K562 (cell line): ENCODE measurements at regions not wholly inside any gene's neighbourhood (a gene's known extent, or its start where the extent isn't known, plus 50 kb on each side); places are given as distances from the start of the nearest gene placed in this dataset.
"Not testable (repeated sequence)": the region's sequence is repeated elsewhere in the genome, so short reads cannot be mapped to it uniquely, and the experiment has no call there.

Source experiments
- ATAC-seq: fragments of 200-7000 bp; cut with Tn5 transposase; 3 replicates; pipeline ENCODE4 v1.9.1; 2020; ENCODE audit warnings: moderate library complexity
- BruUV-seq: library from RNA; stranded (reverse); fragments of 400-500 nt; replicated peaks from 2 replicates; lab custom pipeline; 2021; lab: Mats Ljungman, UMichigan
- CTCF ChIA-PET: fragments of 300-600 bp; formaldehyde crosslinking; extraction: SDS; loops from one replicate; lab custom pipeline; 2021; ENCODE audit warnings: low intra/inter-chr PET ratio; lab: Yijun Ruan, JAX
- POLR2A ChIA-PET: fragments of 300-600, 350-650 bp; sonication (Branson Sonifier 250); formaldehyde crosslinking; extraction: SDS; loops from one replicate; lab custom pipeline; 2021; ENCODE audit warnings: antibody characterized with exemption, inconsistent platforms; lab: Yijun Ruan, JAX
- DNase-seq, 4 experiments: peaks; one replicate each; pipeline versions ENCODE4 v3.0.0 to v3.0.0-alpha.2; 2011 to 2018; ENCODE audit warnings: low spot score in 3 of 4, mixed read lengths in 3 of 4; ENCODE audit errors: extremely low read depth in 1 of 4
- FAIRE-seq: peaks from 2 replicates; lab custom pipeline; 2011; peaks lifted over from hg19 to GRCh38; lab: Jason Lieb, UNC
- H2AFZ ChIP-seq: 2 replicates; pipeline ENCODE4 v1.6.0; 2011; ENCODE audit warnings: low read depth, low read length, control low read depth, inconsistent platforms
- H3K27ac ChIP-seq: fragments of 200-600 bp; 3 replicates; pipeline ENCODE4 v1.8.0; 2011; ENCODE audit warnings: low read depth, mild to moderate bottlenecking, control low read depth, inconsistent platforms, low read length, moderate library complexity, mixed read lengths; ENCODE audit errors: extremely low read depth
- H3K27me3 ChIP-seq, 2 experiments: fragments of 300-600 bp in 1 of 2; 2 replicates in 1 of 2; 3 replicates in 1 of 2; pipeline versions ENCODE4 v1.6.0 to v1.8.0; 2011; ENCODE audit warnings: inconsistent platforms in 2 of 2, low read length in 2 of 2, mild to moderate bottlenecking in 1 of 2, mixed read lengths in 1 of 2, moderate library complexity in 1 of 2; ENCODE audit not compliant: control insufficient read depth in 2 of 2, insufficient read depth in 2 of 2
- H3K36me3 ChIP-seq: fragments of 300-600 bp; 3 replicates; pipeline ENCODE4 v1.8.0; 2011; ENCODE audit warnings: mild to moderate bottlenecking, low read length, inconsistent platforms; ENCODE audit not compliant: control insufficient read depth, insufficient read depth
- H3K4me1 ChIP-seq, 2 experiments: fragments of 200-600 bp in 1 of 2; replicated peaks in 1 of 2; 2 replicates in 1 of 2; 3 replicates in 1 of 2; pipeline versions ENCODE4 v1.5.1 to v1.8.0; 2011; ENCODE audit warnings: inconsistent platforms in 2 of 2, low read length in 2 of 2, mild to moderate bottlenecking in 1 of 2, mixed read lengths in 1 of 2, moderate library complexity in 1 of 2; ENCODE audit not compliant: control insufficient read depth in 2 of 2, insufficient read depth in 2 of 2
- H3K4me2 ChIP-seq: 2 replicates; pipeline ENCODE4 v1.6.1; 2011; ENCODE audit warnings: low read length, control low read depth, inconsistent platforms, mixed read lengths; ENCODE audit not compliant: insufficient read depth
- H3K4me3 ChIP-seq: fragments of 200-600 bp; sonication (generic), shearing (Covaris generic); 2 replicates; pipeline ENCODE4 v1.5.1; 2016; ENCODE audit warnings: control low read depth, inconsistent platforms
- H3K79me2 ChIP-seq: fragments of 200-600 bp; 3 replicates; pipeline ENCODE4 v1.8.0; 2011; ENCODE audit warnings: low read length, inconsistent platforms; ENCODE audit not compliant: control insufficient read depth, insufficient read depth
- H3K9ac ChIP-seq, 2 experiments: 2 replicates each; pipeline versions ENCODE4 v1.6.0 to v1.6.1; 2011; ENCODE audit warnings: low read depth in 2 of 2, low read length in 2 of 2, control low read depth in 1 of 2, inconsistent platforms in 1 of 2, mild to moderate bottlenecking in 1 of 2, mixed read lengths in 1 of 2; ENCODE audit not compliant: insufficient read depth in 1 of 2
- H3K9me1 ChIP-seq: one replicate; pipeline ENCODE4 v1.6.0; 2011; ENCODE audit warnings: inconsistent platforms, mild to moderate bottlenecking, low read length, moderate library complexity; ENCODE audit not compliant: control insufficient read depth, insufficient read depth
- H3K9me3 ChIP-seq: replicated peaks from 2 replicates; pipeline ENCODE4 v1.5.1; 2011; ENCODE audit warnings: low read depth, low read length, inconsistent platforms; ENCODE audit not compliant: control insufficient read depth, insufficient read depth
- H4K20me1 ChIP-seq: replicated peaks from 2 replicates; pipeline ENCODE4 v1.6.1; 2011; ENCODE audit warnings: low read length, inconsistent platforms, mixed read lengths; ENCODE audit not compliant: control insufficient read depth, insufficient read depth
- EP400 ChIP-seq: fragments of 450-650 bp; IDR thresholded peaks from 2 replicates; pipeline ENCODE4 v1.6.1; 2017; ENCODE audit warnings: antibody characterized with exemption, mild to moderate bottlenecking, moderate library complexity
- FOXK1 ChIP-seq: sonication (generic); formaldehyde crosslinking; IDR thresholded peaks from 2 replicates; pipeline ENCODE4 v1.8.0; 2022; ENCODE audit warnings: missing genetic modification reagents, mild to moderate bottlenecking, borderline replicate concordance
- PTBP1 ChIP-seq: fragments of 200-400 bp; formaldehyde crosslinking; IDR thresholded peaks from 2 replicates; pipeline ENCODE4 v1.6.1; 2017; ENCODE audit warnings: low read depth, low read length
- WGBS: fragments of 100-300 bp; shearing (Covaris generic); methylation state at CpG from one replicate; pipeline ENCODE4 v1.1.6; 2016; ENCODE audit warnings: low coverage, mixed read lengths; ENCODE audit not compliant: insufficient coverage; ENCODE audit errors: missing lambda C conversion rate; 5-methylcytosine and 5-hydroxymethylcytosine counted together
- in situ Hi-C: fragments of 300-500 bp; cut with MboI; formaldehyde crosslinking; loops from 4 replicates; pipeline ENCODE4 v1.15.0; 2018; ENCODE audit warnings: inconsistent platforms, mixed read lengths
- intact Hi-C: fragments of 100-400 bp; cut with micrococcal nuclease; formaldehyde crosslinking; loops from 2 replicates; pipeline ENCODE4 v1.14.2; 2022
- TF ChIP-seq, protein P1 (sequence below): IDR thresholded peaks from 2 replicates; pipeline ENCODE4 v1.6.1; 2011; ENCODE audit warnings: borderline replicate concordance, low read depth, mild to moderate bottlenecking, moderate library complexity, low read length; ENCODE audit not compliant: insufficient read depth, poor library complexity, severe bottlenecking
- TF ChIP-seq, protein P2 (sequence below): fragments of 200-400 bp; formaldehyde crosslinking; IDR thresholded peaks from 2 replicates; pipeline ENCODE4 v1.6.1; 2017; ENCODE audit warnings: mild to moderate bottlenecking, low read depth, low read length, moderate library complexity
- TF ChIP-seq, protein P3 (sequence below): sonication (generic); formaldehyde crosslinking; IDR thresholded peaks from 2 replicates; pipeline ENCODE4 v1.8.0; 2022; ENCODE audit warnings: missing genetic modification reagents, mild to moderate bottlenecking, moderate library complexity, borderline replicate concordance
- TF ChIP-seq, protein P4 (sequence below): sonication (generic); formaldehyde crosslinking; IDR thresholded peaks from 2 replicates; pipeline ENCODE4 v1.8.0; 2022; ENCODE audit warnings: mild to moderate bottlenecking, missing genetic modification reagents

DNA sequence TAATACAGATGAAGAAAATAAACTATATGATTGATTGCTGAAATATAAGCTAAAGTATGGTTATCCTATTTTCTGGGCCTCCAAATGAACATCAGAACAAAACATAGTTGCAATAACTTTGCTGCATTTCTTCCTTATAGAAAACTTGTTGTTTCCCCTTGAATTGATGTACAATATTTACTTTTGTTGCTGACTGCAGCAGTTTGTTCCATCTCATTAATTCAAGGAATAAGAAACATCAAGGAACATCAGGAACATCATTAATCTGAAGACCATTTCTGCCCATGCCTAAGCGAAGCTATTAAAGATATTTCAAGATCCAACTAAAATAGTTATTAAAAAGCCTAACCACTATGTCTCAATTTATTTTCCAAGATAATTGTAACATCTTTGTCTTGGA, 363.6 kb upstream of the EDIL3 start (continued):
- no peak for TF ChIP-seq PTBP1
- TF ChIP-seq EP400, result no peak
- TF ChIP-seq, protein P1, sequence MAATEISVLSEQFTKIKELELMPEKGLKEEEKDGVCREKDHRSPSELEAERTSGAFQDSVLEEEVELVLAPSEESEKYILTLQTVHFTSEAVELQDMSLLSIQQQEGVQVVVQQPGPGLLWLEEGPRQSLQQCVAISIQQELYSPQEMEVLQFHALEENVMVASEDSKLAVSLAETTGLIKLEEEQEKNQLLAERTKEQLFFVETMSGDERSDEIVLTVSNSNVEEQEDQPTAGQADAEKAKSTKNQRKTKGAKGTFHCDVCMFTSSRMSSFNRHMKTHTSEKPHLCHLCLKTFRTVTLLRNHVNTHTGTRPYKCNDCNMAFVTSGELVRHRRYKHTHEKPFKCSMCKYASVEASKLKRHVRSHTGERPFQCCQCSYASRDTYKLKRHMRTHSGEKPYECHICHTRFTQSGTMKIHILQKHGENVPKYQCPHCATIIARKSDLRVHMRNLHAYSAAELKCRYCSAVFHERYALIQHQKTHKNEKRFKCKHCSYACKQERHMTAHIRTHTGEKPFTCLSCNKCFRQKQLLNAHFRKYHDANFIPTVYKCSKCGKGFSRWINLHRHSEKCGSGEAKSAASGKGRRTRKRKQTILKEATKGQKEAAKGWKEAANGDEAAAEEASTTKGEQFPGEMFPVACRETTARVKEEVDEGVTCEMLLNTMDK, result no peak
- TF ChIP-seq, protein P2, sequence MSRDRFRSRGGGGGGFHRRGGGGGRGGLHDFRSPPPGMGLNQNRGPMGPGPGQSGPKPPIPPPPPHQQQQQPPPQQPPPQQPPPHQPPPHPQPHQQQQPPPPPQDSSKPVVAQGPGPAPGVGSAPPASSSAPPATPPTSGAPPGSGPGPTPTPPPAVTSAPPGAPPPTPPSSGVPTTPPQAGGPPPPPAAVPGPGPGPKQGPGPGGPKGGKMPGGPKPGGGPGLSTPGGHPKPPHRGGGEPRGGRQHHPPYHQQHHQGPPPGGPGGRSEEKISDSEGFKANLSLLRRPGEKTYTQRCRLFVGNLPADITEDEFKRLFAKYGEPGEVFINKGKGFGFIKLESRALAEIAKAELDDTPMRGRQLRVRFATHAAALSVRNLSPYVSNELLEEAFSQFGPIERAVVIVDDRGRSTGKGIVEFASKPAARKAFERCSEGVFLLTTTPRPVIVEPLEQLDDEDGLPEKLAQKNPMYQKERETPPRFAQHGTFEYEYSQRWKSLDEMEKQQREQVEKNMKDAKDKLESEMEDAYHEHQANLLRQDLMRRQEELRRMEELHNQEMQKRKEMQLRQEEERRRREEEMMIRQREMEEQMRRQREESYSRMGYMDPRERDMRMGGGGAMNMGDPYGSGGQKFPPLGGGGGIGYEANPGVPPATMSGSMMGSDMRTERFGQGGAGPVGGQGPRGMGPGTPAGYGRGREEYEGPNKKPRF, result no peak
- no peak for TF ChIP-seq FOXK1 (CRISPR knock-in tag)
- TF ChIP-seq, protein P3, sequence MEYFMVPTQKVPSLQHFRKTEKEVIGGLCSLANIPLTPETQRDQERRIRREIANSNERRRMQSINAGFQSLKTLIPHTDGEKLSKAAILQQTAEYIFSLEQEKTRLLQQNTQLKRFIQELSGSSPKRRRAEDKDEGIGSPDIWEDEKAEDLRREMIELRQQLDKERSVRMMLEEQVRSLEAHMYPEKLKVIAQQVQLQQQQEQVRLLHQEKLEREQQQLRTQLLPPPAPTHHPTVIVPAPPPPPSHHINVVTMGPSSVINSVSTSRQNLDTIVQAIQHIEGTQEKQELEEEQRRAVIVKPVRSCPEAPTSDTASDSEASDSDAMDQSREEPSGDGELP (CRISPR knock-in tag), result no peak
- TF ChIP-seq, protein P4, sequence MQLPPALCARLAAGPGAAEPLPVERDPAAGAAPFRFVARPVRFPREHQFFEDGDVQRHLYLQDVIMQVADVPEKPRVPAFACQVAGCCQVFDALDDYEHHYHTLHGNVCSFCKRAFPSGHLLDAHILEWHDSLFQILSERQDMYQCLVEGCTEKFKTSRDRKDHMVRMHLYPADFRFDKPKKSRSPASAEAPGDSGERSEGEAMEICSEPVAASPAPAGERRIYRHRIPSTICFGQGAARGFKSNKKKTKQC, result no peak

DNA sequence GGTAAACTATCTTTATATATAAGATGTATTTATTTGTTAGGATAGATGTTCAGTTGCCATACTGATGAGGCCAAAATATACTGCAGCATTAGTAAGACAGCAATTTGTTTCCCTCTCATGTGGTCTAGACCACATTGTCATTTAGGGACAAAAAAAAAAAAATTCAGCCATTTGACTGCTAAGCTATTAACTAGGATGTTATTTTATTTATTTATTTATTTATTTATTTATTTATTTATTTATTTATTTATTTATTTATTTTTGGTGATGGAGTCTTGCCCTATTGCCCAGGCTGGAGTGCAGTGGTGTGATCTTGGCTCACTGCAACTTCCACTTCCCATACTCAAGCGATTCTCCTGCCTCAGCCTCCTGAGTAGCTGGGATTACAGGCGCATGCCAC, 361.6 kb upstream of the EDIL3 start:
- in situ Hi-C loops, H2AFZ ChIP-seq, H4K20me1 ChIP-seq, H3K4me2 ChIP-seq, H3K79me2 ChIP-seq, BruUV-seq, H3K4me1 ChIP-seq, H3K27me3 ChIP-seq, CTCF ChIA-PET, H3K4me3 ChIP-seq, H3K27ac ChIP-seq, ATAC-seq, DNase-seq, H3K9me1 ChIP-seq, FAIRE-seq, POLR2A ChIA-PET, H3K9me3 ChIP-seq, intact Hi-C loops, H3K36me3 ChIP-seq, H3K9ac ChIP-seq: not testable (repeated sequence)
- 6% methylated on average over 2 of the region's 2 CpGs for WGBS
